Nephron (organoid): ENCODE measurements at regions not wholly inside any gene's neighbourhood (a gene's known extent, or its start where the extent isn't known, plus 50 kb on each side); places are given as distances from the start of the nearest gene placed in this dataset.
"Not testable (repeated sequence)": the region's sequence is repeated elsewhere in the genome, so short reads cannot be mapped to it uniquely, and the experiment has no call there.

Experiments
- H3K27ac Mint-ChIP-seq, 3 experiments: 2 replicates each; pipeline ENCODE4 v1.8.0; 2020; ENCODE audit warnings: mixed read lengths in 3 of 3, mild to moderate bottlenecking in 2 of 3, moderate library complexity in 1 of 3
- H3K27me3 Mint-ChIP-seq: 2 replicates; pipeline ENCODE4 v1.8.0; 2021; ENCODE audit warnings: low read depth, mild to moderate bottlenecking, moderate library complexity, mixed read lengths
- H3K36me3 Mint-ChIP-seq: 2 replicates; pipeline ENCODE4 v1.8.0; 2020; ENCODE audit warnings: low read depth, mixed read lengths
- H3K4me1 Mint-ChIP-seq: 2 replicates; pipeline ENCODE4 v1.8.0; 2020; ENCODE audit warnings: mixed read lengths
- H3K4me3 Mint-ChIP-seq, 3 experiments: 2 replicates each; pipeline ENCODE4 v1.8.0; 2020; ENCODE audit warnings: mild to moderate bottlenecking in 3 of 3, mixed read lengths in 3 of 3, moderate library complexity in 2 of 3
- H3K9me3 Mint-ChIP-seq: 2 replicates; pipeline ENCODE4 v1.8.0; 2020; ENCODE audit warnings: mixed read lengths
- TF ChIP-seq, protein P1 (sequence below), 3 experiments: fragments of 200-600 bp; sonication (generic); IDR thresholded peaks; one replicate each; pipeline ENCODE4 v1.5.0; 2021; ENCODE audit warnings: antibody characterized with exemption in 3 of 3; ENCODE audit not compliant: unreplicated experiment in 3 of 3

DNA sequence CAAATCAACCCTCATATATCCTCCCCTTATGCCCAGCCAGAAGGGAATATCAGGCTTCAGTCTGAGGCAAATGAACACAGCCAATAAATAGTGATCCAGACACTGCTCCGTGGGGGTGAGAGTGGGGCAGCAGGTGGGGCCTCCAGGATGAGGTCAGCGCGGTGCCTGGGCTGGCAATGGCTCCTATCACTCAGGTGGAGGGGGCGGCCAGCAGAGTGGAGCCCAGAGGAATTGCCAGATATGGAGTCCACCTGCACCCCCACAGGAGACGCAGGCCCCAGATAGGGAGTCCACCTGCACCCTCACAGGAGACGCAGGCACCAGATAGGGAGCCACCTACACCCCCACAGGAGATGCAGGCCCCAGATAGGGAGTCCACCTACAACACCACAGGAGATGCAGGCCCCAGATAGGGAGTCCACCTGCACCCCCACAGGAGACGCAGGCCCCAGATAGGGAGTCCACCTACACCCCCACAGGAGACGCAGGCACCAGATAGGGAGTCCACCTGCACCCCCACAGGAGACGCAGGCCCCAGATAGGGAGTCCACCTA, 78.0 kb upstream of the PPP2R2D start:
- H3K4me1 Mint-ChIP-seq = peaks cover 9% of the 10 kb centered on the region
- peaks cover 45% of the 10 kb centered on the region for H3K27me3 Mint-ChIP-seq
- H3K9me3 Mint-ChIP-seq = no peaks in the 10 kb centered on the region
- no peak overlapping the region for H3K27ac Mint-ChIP-seq
- H3K4me3 Mint-ChIP-seq = no peak overlapping the region
- TF ChIP-seq, protein P1, sequence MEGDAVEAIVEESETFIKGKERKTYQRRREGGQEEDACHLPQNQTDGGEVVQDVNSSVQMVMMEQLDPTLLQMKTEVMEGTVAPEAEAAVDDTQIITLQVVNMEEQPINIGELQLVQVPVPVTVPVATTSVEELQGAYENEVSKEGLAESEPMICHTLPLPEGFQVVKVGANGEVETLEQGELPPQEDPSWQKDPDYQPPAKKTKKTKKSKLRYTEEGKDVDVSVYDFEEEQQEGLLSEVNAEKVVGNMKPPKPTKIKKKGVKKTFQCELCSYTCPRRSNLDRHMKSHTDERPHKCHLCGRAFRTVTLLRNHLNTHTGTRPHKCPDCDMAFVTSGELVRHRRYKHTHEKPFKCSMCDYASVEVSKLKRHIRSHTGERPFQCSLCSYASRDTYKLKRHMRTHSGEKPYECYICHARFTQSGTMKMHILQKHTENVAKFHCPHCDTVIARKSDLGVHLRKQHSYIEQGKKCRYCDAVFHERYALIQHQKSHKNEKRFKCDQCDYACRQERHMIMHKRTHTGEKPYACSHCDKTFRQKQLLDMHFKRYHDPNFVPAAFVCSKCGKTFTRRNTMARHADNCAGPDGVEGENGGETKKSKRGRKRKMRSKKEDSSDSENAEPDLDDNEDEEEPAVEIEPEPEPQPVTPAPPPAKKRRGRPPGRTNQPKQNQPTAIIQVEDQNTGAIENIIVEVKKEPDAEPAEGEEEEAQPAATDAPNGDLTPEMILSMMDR (IDR thresholded peaks at IDR 0.05; ENCODE audit: unreplicated experiment in 3 of 3) = no peak
- H3K36me3 Mint-ChIP-seq = no peaks in the 10 kb centered on the region

DNA sequence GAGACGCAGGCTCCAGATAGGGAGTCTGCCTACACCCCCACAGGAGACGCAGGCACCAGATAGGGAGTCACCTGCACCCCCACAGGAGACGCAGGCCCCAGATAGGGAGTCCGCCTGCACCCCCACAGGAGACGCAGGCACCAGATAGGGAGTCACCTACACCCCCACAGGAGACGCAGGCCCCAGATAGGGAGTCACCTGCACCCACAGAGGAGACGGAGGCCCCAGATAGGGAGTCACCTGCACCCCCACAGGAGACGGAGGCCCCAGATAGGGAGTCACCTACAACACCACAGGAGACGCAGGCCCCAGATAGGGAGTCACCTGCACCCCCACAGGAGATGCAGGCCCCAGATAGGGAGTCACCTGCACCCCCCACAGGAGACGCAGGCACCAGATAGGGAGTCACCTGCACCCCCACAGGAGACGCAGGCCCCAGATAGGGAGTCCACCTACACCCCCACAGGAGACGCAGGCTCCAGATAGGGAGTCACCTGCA, 77.2 kb upstream of the PPP2R2D start:
- not testable (repeated sequence) for H3K9me3 Mint-ChIP-seq, H3K27ac Mint-ChIP-seq, H3K36me3 Mint-ChIP-seq, H3K4me3 Mint-ChIP-seq, H3K4me1 Mint-ChIP-seq
- H3K27me3 Mint-ChIP-seq = peaks cover 41% of the 10 kb centered on the region

DNA sequence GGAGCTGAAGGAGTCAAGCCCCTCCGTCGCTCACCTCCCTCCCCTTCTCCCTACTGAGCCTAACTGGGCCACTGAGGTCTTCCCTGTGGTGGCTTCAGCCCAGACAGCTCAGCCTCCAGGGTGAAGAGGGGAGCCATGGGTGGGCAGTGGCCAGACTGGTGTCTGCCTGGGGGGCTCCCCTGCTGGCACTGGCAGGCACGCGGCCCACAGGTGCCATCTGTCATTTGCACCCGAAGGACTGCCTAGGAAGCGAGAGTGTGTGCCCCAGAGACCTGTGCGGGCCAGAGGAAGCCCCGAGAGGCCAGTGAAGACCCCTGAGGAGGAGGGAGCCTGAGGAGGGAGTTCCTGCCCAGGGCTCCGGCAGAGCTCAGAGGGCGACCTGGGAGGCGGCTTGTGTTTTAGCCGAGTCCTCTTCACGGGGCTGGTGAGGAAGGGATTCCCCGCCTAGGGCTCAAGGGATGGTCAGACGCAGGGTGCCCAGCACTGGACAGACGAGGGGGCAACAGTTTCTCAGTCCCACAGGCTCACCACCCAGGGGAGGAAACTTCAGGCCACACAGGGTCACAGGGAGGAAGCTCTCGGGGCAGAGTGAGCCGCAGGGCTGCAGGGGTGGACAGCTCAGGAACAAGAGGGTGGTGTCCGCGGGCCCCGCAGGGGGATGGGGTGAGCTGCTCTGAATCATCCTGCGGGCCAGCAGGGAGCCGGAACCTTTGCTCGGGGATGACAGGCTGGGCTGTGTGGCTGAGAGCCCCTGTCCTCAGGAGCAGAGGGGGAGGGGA, 76.2 kb upstream of the PPP2R2D start:
- no peaks in the 10 kb centered on the region for H3K36me3 Mint-ChIP-seq
- peaks cover 39% of the 10 kb centered on the region for H3K27me3 Mint-ChIP-seq
- peaks cover 9% of the 10 kb centered on the region for H3K4me1 Mint-ChIP-seq
- H3K9me3 Mint-ChIP-seq = peaks cover 3% of the 10 kb centered on the region
- no peak overlapping the region for H3K27ac Mint-ChIP-seq
- H3K4me3 Mint-ChIP-seq = no peak overlapping the region
- TF ChIP-seq, protein P1 (IDR thresholded peaks at IDR 0.05; ENCODE audit: unreplicated experiment in 3 of 3) = no peak

DNA sequence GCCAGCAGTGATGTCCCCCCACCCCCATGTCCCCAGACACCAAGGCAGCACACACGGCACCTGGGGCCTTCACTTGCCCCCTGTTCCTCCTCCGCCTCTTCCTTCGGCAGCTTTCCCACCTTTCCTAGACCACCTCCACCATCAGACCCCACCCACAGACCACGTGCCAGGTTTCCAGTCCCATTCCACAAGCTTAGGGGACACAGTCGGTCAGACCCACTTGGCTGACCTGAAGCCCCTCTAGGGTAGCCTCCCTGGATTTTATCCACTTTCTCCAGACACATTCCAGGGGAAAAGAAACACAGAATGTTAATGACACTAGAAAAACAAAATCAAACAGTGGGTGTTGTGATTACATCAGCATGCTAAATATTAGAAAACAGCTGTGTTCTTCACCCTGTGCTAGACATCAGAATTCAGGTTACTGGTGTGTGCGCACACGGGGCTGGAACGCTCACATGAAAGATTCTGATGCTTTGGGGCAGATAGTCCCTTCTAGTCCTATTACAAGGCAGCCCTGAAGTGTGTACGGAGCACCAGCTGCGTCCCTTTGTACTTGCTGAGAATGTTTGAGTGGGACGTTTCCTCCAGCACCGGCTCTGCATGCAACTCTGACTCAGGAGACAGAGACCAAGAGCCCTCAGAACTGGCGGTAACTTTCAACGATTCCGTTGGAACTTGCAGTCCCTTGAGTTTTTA, 75.5 kb upstream of the PPP2R2D start:
- H3K4me3 Mint-ChIP-seq = no peak overlapping the region
- peaks cover 3% of the 10 kb centered on the region for H3K9me3 Mint-ChIP-seq
- H3K36me3 Mint-ChIP-seq = no peaks in the 10 kb centered on the region
- H3K4me1 Mint-ChIP-seq = peaks cover 9% of the 10 kb centered on the region
- H3K27ac Mint-ChIP-seq = no peak overlapping the region
- H3K27me3 Mint-ChIP-seq = peaks cover 39% of the 10 kb centered on the region
- TF ChIP-seq, protein P1 (IDR thresholded peaks at IDR 0.05; ENCODE audit: unreplicated experiment in 3 of 3) = no peak

DNA sequence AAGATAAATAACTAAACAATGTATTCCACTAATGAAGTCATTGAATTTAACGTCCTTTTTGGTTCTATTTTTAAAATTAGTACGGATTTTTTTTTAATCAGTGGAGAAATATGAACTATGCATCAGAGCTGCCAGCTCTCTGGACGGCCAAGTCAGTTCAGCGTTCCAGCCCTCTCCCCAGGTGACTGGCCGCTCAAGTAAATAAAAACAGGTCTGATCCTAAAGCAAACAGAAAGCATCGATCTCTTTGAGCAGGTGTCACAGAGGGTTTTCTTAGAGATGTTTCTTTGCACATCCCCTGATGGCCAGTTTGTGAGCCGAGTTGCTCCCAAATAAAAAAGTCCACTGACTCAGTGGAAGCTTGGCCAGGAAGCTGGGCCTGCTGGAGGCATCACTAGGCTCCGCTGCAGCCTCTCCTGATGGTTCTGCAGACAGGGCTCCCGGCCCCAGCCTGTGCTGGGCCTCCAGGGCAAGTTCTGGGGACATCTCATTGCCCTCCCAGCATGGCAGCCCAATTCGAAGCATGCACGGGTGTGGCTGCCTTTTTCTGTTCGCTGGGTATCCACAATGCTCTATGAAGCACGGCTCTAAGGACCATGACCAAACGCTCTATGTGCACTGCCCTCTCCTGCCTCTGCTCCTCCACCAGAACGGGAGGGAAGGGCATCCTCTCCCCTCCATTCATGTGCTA, 74.7 kb upstream of the PPP2R2D start:
- TF ChIP-seq, protein P1 (IDR thresholded peaks at IDR 0.05; ENCODE audit: unreplicated experiment in 3 of 3) = no peak
- Mint-ChIP-seq H3K27ac (no peak overlapping the region), H3K27me3 (peaks cover 36% of the 10 kb centered on the region), H3K9me3 (peaks cover 3% of the 10 kb centered on the region), H3K4me3 (no peak overlapping the region), H3K36me3 (no peaks in the 10 kb centered on the region), H3K4me1 (peaks cover 9% of the 10 kb centered on the region)
